AG09309 (cell line): ENCODE measurements at regions not wholly inside any gene's neighbourhood (a gene's known extent, or its start where the extent isn't known, plus 50 kb on each side); places are given as distances from the start of the nearest gene placed in this dataset.
"Not testable (repeated sequence)": the region's sequence is repeated elsewhere in the genome, so short reads cannot be mapped to it uniquely, and the experiment has no call there.

Experiments used
- DNase-seq: peaks from one replicate; pipeline ENCODE4 v3.0.0-alpha.2; 2010; ENCODE audit warnings: low read depth
- H3K4me3 ChIP-seq: 2 replicates; pipeline ENCODE4 v1.5.1; 2011; ENCODE audit warnings: mild to moderate bottlenecking, low read depth, low read length, moderate library complexity; ENCODE audit not compliant: control insufficient read depth
- TF ChIP-seq, protein P1 (sequence below): IDR thresholded peaks from 2 replicates; pipeline ENCODE4 v1.5.1; 2011; ENCODE audit warnings: mild to moderate bottlenecking, low read depth, low read length, inconsistent platforms; ENCODE audit not compliant: insufficient read depth, control insufficient read depth; ENCODE audit errors: missing control alignments

GRCh38 chrX:75623535-75623934 lies 100.7 kb upstream of the ZDHHC15 start:
- DNase-seq, result no peak
- TF ChIP-seq, protein P1, sequence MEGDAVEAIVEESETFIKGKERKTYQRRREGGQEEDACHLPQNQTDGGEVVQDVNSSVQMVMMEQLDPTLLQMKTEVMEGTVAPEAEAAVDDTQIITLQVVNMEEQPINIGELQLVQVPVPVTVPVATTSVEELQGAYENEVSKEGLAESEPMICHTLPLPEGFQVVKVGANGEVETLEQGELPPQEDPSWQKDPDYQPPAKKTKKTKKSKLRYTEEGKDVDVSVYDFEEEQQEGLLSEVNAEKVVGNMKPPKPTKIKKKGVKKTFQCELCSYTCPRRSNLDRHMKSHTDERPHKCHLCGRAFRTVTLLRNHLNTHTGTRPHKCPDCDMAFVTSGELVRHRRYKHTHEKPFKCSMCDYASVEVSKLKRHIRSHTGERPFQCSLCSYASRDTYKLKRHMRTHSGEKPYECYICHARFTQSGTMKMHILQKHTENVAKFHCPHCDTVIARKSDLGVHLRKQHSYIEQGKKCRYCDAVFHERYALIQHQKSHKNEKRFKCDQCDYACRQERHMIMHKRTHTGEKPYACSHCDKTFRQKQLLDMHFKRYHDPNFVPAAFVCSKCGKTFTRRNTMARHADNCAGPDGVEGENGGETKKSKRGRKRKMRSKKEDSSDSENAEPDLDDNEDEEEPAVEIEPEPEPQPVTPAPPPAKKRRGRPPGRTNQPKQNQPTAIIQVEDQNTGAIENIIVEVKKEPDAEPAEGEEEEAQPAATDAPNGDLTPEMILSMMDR, result no peak
- H3K4me3 ChIP-seq, result no peak overlapping the region

- no peak for DNase-seq
- no peak overlapping the region for H3K4me3 ChIP-seq
- TF ChIP-seq, protein P1, result no peak
Observed at GRCh38 chrX:75609406-75609805, 86.6 kb upstream of the ZDHHC15 start.

DNA sequence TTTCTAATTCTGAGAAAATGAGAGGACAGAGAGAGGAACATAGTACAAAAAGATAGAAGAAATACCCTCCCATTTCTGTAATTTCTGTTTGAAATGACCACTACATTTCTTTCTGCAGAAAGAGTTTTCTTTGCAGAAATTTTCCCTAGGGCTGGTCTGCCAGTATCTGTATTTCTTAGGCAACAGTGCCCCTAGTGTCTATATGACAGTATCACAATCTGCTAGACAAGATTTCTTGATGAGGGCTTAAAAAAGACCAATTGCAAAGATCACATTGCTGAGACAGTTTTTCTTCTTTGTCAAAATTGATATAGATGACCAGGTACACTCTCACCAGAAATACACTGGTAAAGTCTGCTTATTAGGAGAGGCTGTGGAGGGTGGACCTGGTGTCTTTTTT lies 81.0 kb upstream of the ZDHHC15 start:
- no peak for DNase-seq
- no peak overlapping the region for H3K4me3 ChIP-seq
- TF ChIP-seq, protein P1, result peak; percentile 56

- DNase-seq, H3K4me3 ChIP-seq: not testable (repeated sequence)
Observed at GRCh38 chrX:75602022-75602421, 79.2 kb upstream of the ZDHHC15 start.

GRCh38 chrX:75596178-75596577 lies 73.3 kb upstream of the ZDHHC15 start:
- H3K4me3 ChIP-seq, result no peak overlapping the region
- TF ChIP-seq, protein P1, result no peak
- DNase-seq, result no peak

DNA sequence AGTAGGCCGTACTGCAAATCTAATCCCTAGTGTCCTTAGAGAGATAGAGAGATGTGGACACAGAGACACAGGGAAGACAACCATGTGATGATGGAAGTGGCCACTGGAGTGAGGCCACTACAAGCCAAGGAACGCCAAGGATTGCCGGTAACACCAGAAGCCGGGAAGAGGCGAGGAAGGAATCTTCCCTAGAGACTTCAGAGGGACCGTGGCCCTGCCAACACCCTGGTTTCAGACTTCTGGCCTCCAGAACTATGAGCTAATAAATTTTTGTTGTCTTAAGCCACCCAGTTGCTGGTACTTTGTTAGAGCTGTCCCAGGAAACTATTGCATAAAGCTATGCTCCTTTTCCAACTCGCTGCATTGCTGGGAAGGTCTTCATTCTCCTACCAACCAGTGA lies 70.3 kb upstream of the ZDHHC15 start:
- not testable (repeated sequence) for H3K4me3 ChIP-seq, DNase-seq

DNA sequence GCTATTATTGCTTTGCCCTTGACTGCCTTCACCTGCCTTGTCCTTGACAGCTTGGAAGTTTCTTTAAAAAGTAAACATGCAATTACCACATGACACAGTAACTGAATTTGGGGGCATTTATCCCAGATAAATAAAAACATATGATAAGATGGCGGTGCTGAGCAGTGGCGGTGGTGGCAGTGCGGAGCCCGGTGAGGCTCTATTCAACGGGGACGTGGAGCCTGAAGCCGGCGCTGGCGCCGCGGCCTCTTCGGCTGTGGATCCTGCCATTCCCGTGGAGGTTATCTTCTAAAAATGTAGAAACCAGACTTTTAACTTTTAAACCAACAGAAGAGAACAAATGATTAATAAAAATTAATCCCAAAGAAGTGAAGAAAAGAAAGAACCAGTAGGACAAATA lies 59.7 kb upstream of the ZDHHC15 start:
- TF ChIP-seq, protein P1, result no peak
- H3K4me3 ChIP-seq, result no peak overlapping the region
- DNase-seq, result no peak
